ENCODE measurements at regions not wholly inside any gene's neighbourhood (a gene's known extent, or its start where the extent isn't known, plus 50 kb on each side); places are given as distances from the start of the nearest gene placed in this dataset.
"Not testable (repeated sequence)": the region's sequence is repeated elsewhere in the genome, so short reads cannot be mapped to it uniquely, and the experiment has no call there.

GRCh38 chr12:17855548-17855947 is 234.4 kb downstream of the RERGL start:
- TF ChIP-seq CTCF, POLR2A, POLR2AphosphoS5 (IDR thresholded peaks at IDR 0.05): not testable (repeated sequence)

Data from sigmoid colon (tissue), 4 donors.